Cardiac muscle cell (in vitro differentiated cells and primary cell): ENCODE measurements at regions not wholly inside any gene's neighbourhood (a gene's known extent, or its start where the extent isn't known, plus 50 kb on each side); places are given as distances from the start of the nearest gene placed in this dataset.

Source experiments
- DNase-seq, 2 donors: peaks; one replicate each; pipeline versions ENCODE4 v3.0.0 to v3.0.0-alpha.2; 2010 to 2017; ENCODE audit warnings: low read depth in 1 of 2, low spot score in 1 of 2
- H3K27ac ChIP-seq: fragments of 200-600 bp; sonication (generic); 2 replicates; pipeline ENCODE4 v1.5.1; 2016
- H3K27me3 ChIP-seq: fragments of 200-600 bp; sonication (generic); 2 replicates; pipeline ENCODE4 v1.6.0; 2016; ENCODE audit warnings: control low read depth
- H3K36me3 ChIP-seq: fragments of 200-600 bp; sonication (generic); 2 replicates; pipeline ENCODE4 v1.5.1; 2016; ENCODE audit warnings: control low read depth
- H3K4me1 ChIP-seq: fragments of 200-600 bp; sonication (generic); 2 replicates; pipeline ENCODE4 v1.8.1; 2017; ENCODE audit warnings: low read depth, mild to moderate bottlenecking, mixed run types
- H3K4me3 ChIP-seq: fragments of 200-600 bp; sonication (generic); 2 replicates; pipeline ENCODE4 v1.5.1; 2016; ENCODE audit warnings: mild to moderate bottlenecking
- H3K9me3 ChIP-seq: fragments of 200-600 bp; sonication (generic); 2 replicates; pipeline ENCODE4 v1.5.1; 2017; ENCODE audit warnings: low read depth, mild to moderate bottlenecking, control low read depth
- CTCF ChIP-seq: IDR thresholded peaks from 2 replicates; pipeline ENCODE4 v1.5.1; 2012; ENCODE audit warnings: low read depth, mild to moderate bottlenecking, low read length

- H3K4me1 ChIP-seq, result peaks cover 4% of the 10 kb centered on the region
- no peak overlapping the region for H3K4me3 ChIP-seq
- no peaks in the 10 kb centered on the region for H3K27me3 ChIP-seq
- no peaks in the 10 kb centered on the region for H3K36me3 ChIP-seq
- H3K27ac ChIP-seq, result no peak overlapping the region
- no peak for TF ChIP-seq CTCF
- H3K9me3 ChIP-seq, result no peaks in the 10 kb centered on the region
- DNase-seq, result no peak
Measured at GRCh38 chr6:144335311-144335861, 50.3 kb downstream of the UTRN start.

GRCh38 chr6:144335914-144336313, 50.8 kb downstream of the UTRN start:
- Histone ChIP-seq H3K9me3 (no peaks in the 10 kb centered on the region), H3K4me3 (no peak overlapping the region), H3K4me1 (no peaks in the 10 kb centered on the region), H3K27ac (no peak overlapping the region), H3K27me3 (no peaks in the 10 kb centered on the region), H3K36me3 (no peaks in the 10 kb centered on the region)
- TF ChIP-seq CTCF, result no peak
- no peak for DNase-seq

GRCh38 chr6:144336900-144337299, 51.8 kb downstream of the UTRN start:
- no peaks in the 10 kb centered on the region for H3K27me3 ChIP-seq
- DNase-seq, result no peak
- H3K9me3 ChIP-seq, result no peaks in the 10 kb centered on the region
- H3K27ac ChIP-seq, result no peak overlapping the region
- TF ChIP-seq CTCF, result no peak
- H3K4me3 ChIP-seq, result no peak overlapping the region
- no peaks in the 10 kb centered on the region for H3K36me3 ChIP-seq
- no peaks in the 10 kb centered on the region for H3K4me1 ChIP-seq

GRCh38 chr6:144338474-144338873, 53.3 kb downstream of the UTRN start:
- TF ChIP-seq CTCF, result no peak
- Histone ChIP-seq H3K27me3 (no peaks in the 10 kb centered on the region), H3K36me3 (no peaks in the 10 kb centered on the region), H3K4me3 (no peak overlapping the region), H3K9me3 (no peaks in the 10 kb centered on the region), H3K27ac (no peak overlapping the region), H3K4me1 (no peaks in the 10 kb centered on the region)
- no peak for DNase-seq

GRCh38 chr6:144338951-144339700, 54.0 kb downstream of the UTRN start:
- DNase-seq, result no peak
- no peaks in the 10 kb centered on the region for H3K36me3 ChIP-seq
- TF ChIP-seq CTCF, result no peak
- no peak overlapping the region for H3K27ac ChIP-seq
- H3K27me3 ChIP-seq, result no peaks in the 10 kb centered on the region
- no peaks in the 10 kb centered on the region for H3K9me3 ChIP-seq
- H3K4me1 ChIP-seq, result no peaks in the 10 kb centered on the region
- no peak overlapping the region for H3K4me3 ChIP-seq
